ENCODE measurements at regions not wholly inside any gene's neighbourhood (a gene's known extent, or its start where the extent isn't known, plus 50 kb on each side); places are given as distances from the start of the nearest gene placed in this dataset.

DNA sequence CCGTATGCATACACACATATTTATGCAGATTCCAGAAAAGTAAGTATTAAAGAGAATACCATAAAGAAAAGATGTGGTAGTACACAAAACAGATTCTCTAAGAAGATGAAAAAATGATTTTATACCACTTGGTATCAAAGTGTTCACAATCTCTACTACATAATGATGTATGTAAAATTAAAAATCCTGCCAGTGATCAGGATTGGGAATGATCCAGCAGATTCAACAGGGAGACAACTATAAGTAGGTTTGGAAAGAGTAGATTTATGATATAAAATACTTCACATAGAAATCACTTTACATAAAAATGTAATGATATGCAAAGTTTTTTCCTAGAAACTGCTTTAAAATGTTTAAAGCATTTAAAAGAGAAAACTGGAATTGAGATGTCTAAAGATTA, 447.0 kb downstream of the CNTNAP4 start:
- no peak for FAIRE-seq

DNA sequence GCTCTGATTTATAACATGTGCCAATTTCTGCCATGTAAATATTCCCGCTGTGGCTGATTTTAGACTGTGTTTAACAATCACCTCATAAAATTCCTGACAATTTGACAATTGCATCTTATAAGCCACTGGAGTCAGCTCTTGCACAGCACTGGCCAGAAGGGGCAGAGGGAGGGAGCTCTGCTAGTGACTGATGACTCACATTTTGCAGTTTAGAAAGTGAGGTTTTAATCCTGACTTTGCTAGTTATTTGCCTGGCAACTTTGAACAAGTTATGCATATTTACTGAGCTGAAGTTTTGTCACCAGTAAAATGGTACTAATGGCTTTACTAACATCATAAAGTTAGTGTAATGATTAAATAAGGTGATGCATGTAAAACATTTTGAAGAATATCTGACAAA, 452.3 kb downstream of the CNTNAP4 start:
- FAIRE-seq: no peak

DNA sequence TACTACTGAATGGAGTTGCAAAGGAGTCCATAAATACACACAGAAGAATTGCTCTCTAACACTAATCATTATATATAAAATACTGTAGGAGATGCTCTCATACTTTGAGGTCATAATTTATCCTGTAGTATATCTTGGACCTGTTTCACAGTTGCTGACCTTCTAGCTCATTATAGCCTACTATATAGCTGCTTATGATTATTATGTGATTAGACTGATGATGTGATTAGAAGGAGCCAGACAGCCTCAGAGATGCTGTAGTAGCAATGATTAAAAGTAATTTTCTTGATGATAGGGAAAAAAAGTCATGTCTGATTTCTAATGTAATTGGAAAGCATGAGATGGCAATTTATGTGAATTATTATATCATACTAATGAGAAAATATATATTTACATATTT, 455.7 kb downstream of the CNTNAP4 start:
- FAIRE-seq: no peak

GRCh38 chr16:76741623-76742022, 449.4 kb upstream of the MON1B start:
- FAIRE-seq: no peak

DNA sequence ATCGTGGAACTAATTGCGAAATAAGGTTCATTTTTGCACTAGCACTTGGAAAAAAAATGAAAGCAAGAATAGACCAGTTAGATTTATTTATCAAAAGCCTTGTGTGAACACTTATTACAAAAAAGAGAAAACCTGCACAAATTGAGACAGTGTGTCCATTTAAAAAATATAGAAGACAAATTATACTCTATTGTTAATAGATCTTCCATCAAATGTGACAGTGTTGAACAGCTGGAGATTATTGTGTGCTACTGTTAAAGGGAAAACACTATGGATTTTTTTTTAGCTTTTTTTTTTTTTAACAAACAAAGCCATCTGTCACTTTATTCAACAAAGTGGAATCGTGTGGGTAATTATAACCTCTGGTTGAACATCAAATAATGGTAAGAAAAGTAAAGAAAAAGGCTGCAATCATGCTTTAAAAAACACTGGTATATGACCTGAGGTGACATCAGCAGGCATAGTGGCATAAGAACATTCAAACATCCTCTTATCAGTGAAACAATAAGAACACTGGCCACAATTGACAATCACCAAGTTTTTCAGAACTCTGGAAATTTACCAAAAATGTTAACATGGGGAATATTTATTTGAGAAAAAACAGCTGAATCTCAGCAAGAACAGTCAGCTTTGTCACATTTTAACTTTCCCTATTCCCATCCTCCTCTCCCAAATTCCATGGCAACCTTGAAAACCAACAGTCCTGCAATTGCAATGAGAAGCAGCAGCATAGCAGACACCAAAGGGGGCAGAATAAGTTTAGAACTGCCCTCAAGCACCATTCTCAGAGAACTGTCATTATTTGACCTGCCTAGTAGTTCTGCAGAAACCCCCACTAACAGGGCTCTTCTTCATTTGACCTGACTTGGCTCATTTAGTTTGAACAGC, 442.3 kb upstream of the MON1B start:
- no peak for FAIRE-seq

DNA sequence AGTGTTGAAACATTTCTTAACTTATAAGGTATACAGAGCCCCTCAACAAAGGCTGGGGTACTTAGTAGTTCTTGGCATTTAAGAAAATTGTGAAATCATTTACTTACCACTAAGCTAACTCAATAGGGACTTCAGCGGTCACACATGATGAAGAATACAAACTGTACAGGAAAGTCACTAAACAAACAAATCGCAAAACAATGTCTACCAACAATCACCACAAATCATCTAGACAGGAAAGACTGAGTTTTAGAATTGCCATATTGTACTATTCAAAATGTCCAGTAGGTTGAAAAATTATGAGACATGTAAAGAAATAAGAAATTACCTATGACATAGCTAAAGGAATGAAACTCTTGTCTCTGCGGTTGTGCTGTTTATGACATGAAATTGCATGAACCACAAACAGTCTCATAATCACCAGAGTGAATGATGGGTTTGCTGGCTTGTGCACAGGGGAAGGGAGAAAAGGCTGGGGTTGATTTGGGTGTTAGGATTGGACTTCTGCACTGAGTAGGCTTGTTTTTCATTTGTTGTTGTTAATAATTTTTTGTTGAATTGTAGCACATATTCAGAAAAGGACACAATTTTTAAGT, 441.1 kb upstream of the MON1B start:
- FAIRE-seq: no peak

GRCh38 chr16:76755496-76755895, 435.5 kb upstream of the MON1B start:
- FAIRE-seq: no peak

GRCh38 chr16:76756423-76756822, 434.6 kb upstream of the MON1B start:
- FAIRE-seq: no peak

DNA sequence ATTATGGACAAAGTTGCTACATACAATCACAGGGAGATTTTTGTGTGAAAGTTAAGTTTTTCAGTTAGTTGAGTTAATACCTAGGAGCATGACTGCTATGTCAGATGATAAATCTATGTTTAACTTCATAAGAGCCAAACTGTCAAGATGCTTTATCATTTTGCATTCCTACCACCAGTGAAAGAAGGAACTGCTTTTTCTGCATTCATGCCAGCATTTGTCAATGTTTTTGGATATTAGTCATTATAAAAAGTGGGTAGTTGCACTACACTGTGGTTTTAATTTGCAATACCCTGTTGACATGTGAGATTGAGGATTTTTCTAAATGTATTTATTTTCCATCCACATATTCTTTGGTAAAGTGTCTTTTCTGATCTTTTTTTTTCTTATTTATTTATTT, 434.0 kb upstream of the MON1B start:
- no peak for FAIRE-seq

DNA sequence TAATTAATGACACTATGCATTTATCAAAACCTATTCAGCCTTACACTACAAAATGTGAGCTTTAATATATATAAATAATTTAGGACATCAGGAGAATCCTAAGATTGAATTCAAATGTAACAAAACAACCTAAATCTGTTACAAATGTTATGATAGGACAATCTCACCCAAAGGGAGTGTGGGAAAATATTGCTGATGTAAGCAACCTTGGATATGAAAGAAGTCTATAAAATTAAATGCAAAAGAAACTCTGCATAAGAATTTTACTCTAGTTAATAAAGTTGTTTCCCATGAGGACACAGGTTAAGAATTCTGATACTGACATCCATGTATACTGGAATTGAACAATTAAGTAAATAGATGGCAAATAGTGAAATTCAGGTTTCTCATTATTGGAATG, 424.5 kb upstream of the MON1B start:
- FAIRE-seq: no peak

- FAIRE-seq: no peak
These were observed 422.7 kb upstream of the MON1B start for GRCh38 chr16:76768316-76768715.

DNA sequence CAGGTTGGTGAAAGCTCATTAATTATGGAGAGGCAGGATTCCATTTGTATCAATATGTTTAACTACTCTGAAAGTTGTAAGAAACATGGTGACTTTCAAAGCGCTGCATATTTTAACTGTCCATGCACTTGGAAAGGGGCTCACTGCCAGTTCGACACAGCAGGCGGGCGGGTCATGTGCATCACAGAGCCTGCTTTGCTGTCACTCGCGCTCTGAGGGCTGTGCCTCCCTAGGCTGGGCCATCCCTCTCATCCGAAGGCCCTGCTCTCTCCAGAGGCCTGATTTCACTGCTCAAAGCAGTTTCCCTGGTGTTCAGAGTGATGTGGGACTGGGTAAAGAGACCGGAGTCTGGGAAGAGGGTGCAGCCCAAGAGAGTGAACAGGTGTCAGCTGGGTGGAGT, 422.0 kb upstream of the MON1B start:
- no peak for FAIRE-seq

GRCh38 chr16:76771216-76771615, 419.8 kb upstream of the MON1B start:
- no peak for FAIRE-seq

DNA sequence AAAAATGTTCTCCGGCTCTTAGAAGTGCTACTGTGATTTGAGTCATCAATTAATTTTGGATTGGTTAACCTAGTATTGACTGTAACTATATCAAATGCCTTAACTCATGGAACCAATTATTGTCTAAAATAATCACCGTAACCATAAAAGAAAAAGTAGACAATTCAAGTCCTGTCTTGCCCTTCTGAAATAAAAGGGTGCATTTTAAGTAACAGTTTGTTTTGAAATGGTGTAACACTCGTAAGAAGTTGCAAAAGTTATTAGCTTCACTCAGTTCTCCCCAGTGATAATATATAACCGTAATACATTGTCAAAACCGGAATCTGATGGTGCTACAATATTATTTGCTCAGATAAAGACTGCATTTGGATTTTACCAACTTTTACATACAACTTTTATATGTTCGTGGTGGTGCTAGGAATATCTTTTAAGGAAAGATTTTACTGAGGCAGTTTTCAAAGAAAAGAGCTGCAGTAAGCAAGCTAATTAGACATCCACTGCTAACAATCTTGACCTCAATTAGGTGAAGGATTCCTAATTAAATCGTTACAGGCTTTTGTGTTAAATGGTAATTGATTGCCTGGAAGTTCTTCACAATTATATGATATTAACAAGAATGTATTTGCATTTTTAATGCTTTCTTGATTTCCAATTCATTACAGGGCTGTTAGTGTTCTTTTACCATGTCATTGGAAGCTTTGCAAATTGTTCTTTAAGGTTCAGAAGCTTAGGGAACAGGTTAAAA, 413.1 kb upstream of the MON1B start:
- no peak for FAIRE-seq

DNA sequence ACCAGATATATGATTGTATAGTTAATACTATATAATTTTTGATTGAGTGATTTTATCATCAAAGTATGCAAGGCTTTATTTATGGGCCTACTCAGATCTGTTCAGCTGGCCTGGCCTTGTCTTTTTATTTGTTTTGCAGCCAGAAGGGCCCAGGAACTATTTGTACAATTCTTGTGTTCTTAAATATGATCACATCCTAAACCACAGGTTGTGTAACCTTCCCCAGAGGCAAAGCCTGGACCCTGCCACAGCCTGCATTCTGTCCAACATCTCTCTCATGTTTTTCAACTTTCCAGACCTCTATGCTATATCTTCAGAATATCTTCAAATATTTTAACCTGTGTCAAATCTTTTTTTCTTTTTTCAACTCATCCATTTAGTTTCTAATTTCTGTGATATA, 410.4 kb upstream of the MON1B start:
- no peak for FAIRE-seq

DNA sequence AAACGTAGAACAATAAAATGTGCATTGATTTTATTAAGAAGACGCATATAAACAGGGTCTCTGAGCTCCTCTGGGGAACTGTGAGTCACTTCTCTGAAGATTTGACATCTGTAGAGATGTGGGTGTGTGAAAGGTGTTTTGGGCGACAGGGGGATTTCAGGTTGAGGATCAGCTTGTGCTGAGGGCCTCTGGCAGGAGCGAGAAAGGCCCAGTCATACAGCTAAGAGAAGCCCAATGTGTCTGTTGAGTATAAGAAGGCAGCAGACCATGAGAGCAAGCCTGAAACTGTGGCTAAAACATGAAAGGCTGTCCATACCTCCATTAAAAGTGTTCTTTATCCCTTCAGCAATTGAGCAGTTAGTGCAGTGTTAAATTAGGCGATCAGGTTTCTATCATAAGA, 406.5 kb upstream of the MON1B start:
- no peak for FAIRE-seq

DNA sequence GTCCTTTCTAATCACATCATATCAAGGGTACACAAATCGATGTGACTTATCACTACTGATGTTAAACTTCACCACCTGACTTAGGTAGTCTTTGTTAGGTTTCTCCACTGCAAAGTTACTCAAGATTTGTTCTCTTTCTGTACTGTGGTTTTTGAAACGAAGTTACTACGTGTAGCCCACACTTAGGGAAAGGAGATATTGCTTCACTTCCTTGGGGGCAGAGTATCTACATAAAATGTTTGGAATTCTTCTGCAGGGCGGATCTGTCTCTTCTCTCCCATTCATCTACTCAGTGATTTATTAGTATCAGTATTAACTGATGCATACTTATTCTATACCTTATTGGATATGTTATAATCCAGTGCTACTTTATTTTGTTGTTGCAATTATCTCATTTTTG, 403.6 kb upstream of the MON1B start:
- no peak for FAIRE-seq

DNA sequence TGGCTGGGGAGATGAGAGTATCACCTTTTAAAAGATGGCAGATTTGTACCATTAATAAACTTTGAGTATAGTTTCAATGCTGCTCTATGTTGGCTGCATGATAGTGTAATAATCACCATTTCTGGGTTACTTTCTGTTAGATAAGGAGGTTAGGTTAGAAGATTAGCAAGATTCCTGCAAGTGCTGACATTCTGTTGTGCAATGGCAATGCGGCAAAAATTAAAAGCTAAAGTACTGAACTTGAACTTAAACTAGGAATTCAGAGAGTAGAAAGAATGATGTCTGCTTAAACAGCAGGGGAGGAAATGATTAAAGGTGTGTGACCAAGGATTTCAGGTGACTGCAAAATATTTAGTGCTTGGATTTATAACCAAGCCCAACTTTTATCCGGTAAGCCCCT, 399.8 kb upstream of the MON1B start:
- no peak for FAIRE-seq

DNA sequence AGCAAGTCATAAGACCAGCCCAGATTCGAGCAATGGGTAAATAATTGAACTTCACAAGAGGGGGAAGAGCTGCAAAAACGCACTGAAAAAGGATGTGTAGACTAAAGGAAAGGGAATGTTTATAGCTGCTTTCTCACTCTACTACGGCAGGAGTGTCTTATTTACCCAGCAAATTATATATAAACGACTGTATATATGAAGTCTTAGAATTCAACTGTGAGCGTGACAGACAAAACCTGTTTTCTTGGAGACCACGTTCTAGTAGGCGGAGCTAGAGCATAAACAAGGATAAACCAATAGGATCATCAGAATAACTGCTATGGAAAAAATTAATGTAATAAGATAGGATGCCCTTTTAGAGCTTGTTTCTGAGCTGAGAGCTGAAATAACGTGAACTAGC, 394.6 kb upstream of the MON1B start:
- no peak for FAIRE-seq

GRCh38 chr16:76796978-76797377, 394.0 kb upstream of the MON1B start:
- no peak for FAIRE-seq

- FAIRE-seq: no peak
These were observed 393.5 kb upstream of the MON1B start for GRCh38 chr16:76797457-76797856.

GRCh38 chr16:76800196-76800595, 390.8 kb upstream of the MON1B start:
- no peak for FAIRE-seq

DNA sequence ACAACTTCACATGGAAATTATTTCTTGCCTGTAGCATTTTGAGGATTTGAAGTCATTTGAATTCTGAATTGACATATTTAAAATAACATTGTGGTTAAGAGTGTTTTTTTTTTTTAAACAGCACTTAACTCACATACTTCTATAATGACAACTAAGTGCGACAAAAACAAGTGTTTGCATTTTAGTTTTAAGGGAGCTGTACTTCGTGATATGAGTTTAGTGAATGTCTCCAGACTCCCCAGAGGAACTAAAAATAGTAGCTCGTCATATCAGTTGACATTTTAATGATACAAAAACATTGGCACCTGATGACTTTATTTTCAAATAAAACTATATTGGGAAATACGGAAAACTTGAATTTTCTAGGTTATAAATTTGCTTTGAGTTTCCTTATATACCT, 389.6 kb upstream of the MON1B start:
- FAIRE-seq: no peak

- no peak for FAIRE-seq
These were observed 374.5 kb upstream of the MON1B start for GRCh38 chr16:76816475-76816874.
